Neural progenitor cell (in vitro differentiated cells): ENCODE measurements at regions not wholly inside any gene's neighbourhood (a gene's known extent, or its start where the extent isn't known, plus 50 kb on each side); places are given as distances from the start of the nearest gene placed in this dataset.

Experiments used
- CTCF ChIP-seq: fragments of 200-600 bp; sonication (generic); IDR thresholded peaks from 2 replicates; pipeline ENCODE4 v1.5.1; 2017; ENCODE audit warnings: antibody characterized with exemption, mild to moderate bottlenecking
- EZH2 ChIP-seq: fragments of 200-600 bp; sonication (generic); IDR thresholded peaks from 2 replicates; pipeline ENCODE4 v1.6.1; 2017; ENCODE audit warnings: antibody characterized with exemption, mild to moderate bottlenecking, moderate library complexity
- EZH2phosphoT487 ChIP-seq: fragments of 200-600 bp; sonication (generic); IDR thresholded peaks from 2 replicates; pipeline ENCODE4 v1.6.1; 2017; ENCODE audit warnings: antibody characterized with exemption

GRCh38 chr2:234595829-234596228, 98.9 kb upstream of the ARL4C start:
- TF ChIP-seq CTCF (no peak), EZH2 (no peak), EZH2phosphoT487 (no peak)
